ENCODE measurements at regions not wholly inside any gene's neighbourhood (a gene's known extent, or its start where the extent isn't known, plus 50 kb on each side); places are given as distances from the start of the nearest gene placed in this dataset.

- no peaks in the 10 kb centered on the region for H4K20me1 ChIP-seq (ENCODE audit: insufficient read depth, low read length)
Measured at GRCh38 chr5:5880077-5880763, 457.7 kb downstream of the ICE1 start.

GRCh38 chr5:5857396-5857795 lies 434.9 kb downstream of the ICE1 start:
- H3K27ac Mint-ChIP-seq (ENCODE audit: unreplicated experiment): no peak overlapping the region
- no peaks in the 10 kb centered on the region for H3K79me2 ChIP-seq (ENCODE audit: insufficient read depth, low read length)
- no peaks in the 10 kb centered on the region for H3K4me1 ChIP-seq (ENCODE audit: insufficient read depth, low read length)
- DNase-seq (ENCODE audit: low read depth) (no peak), FAIRE-seq (no peak)
- H3K27ac ChIP-seq (ENCODE audit: low read depth, low read length): no peak overlapping the region
- H3K27me3 Mint-ChIP-seq (ENCODE audit: low read depth, unreplicated experiment): peaks cover 7% of the 10 kb centered on the region
- no peaks in the 10 kb centered on the region for H3K36me3 Mint-ChIP-seq (ENCODE audit: low read depth, unreplicated experiment)
- no peak for TF ChIP-seq EZH2 (IDR thresholded peaks at IDR 0.05; ENCODE audit: insufficient read depth, low read length)
- TF ChIP-seq CTCF (IDR thresholded peaks at IDR 0.05; ENCODE audit: insufficient read depth, low read depth, low read length): no peak
- H3K4me3 Mint-ChIP-seq (ENCODE audit: unreplicated experiment): no peak overlapping the region
- peaks cover 3% of the 10 kb centered on the region for H3K9me3 ChIP-seq (ENCODE audit: insufficient read depth, low read depth, low read length)
- H3K4me1 Mint-ChIP-seq (ENCODE audit: low read depth, unreplicated experiment): no peaks in the 10 kb centered on the region
- H2AFZ ChIP-seq (ENCODE audit: low read depth, low read length): no peak overlapping the region
- no peak overlapping the region for H3K4me2 ChIP-seq (ENCODE audit: low read length)
- H3K27me3 ChIP-seq (ENCODE audit: insufficient read depth, low read length): no peaks in the 10 kb centered on the region
- no peaks in the 10 kb centered on the region for H4K20me1 ChIP-seq (ENCODE audit: insufficient read depth, low read length)
- no peak overlapping the region for H3K9ac ChIP-seq (ENCODE audit: low read length)
- no peaks in the 10 kb centered on the region for H3K9me3 Mint-ChIP-seq (ENCODE audit: unreplicated experiment)
- no peaks in the 10 kb centered on the region for H3K36me3 ChIP-seq (ENCODE audit: insufficient read depth, low read length)
- no peak overlapping the region for H3K4me3 ChIP-seq (ENCODE audit: insufficient read depth, low read depth, low read length)

More at GRCh38 chr5:5880077-5880763, 457.7 kb downstream of the ICE1 start:
- FAIRE-seq (no peak), DNase-seq (ENCODE audit: low read depth) (no peak)
- Histone ChIP-seq H3K79me2 (ENCODE audit: insufficient read depth, low read length) (no peaks in the 10 kb centered on the region), H3K9ac (ENCODE audit: low read length) (no peak overlapping the region), H2AFZ (ENCODE audit: low read depth, low read length) (no peak overlapping the region), H3K27me3 (ENCODE audit: insufficient read depth, low read length) (no peaks in the 10 kb centered on the region), H3K4me2 (ENCODE audit: low read length) (no peak overlapping the region), H3K36me3 (ENCODE audit: insufficient read depth, low read length) (no peaks in the 10 kb centered on the region), H3K9me3 (ENCODE audit: insufficient read depth, low read depth, low read length) (no peaks in the 10 kb centered on the region), H3K4me3 (ENCODE audit: insufficient read depth, low read depth, low read length) (no peak overlapping the region), H3K4me1 (ENCODE audit: insufficient read depth, low read length) (no peaks in the 10 kb centered on the region), H3K27ac (ENCODE audit: low read depth, low read length) (no peak overlapping the region)
- Mint-ChIP-seq H3K9me3 (ENCODE audit: unreplicated experiment) (no peaks in the 10 kb centered on the region), H3K4me3 (ENCODE audit: unreplicated experiment) (no peak overlapping the region), H3K27me3 (ENCODE audit: low read depth, unreplicated experiment) (peaks cover 24% of the 10 kb centered on the region), H3K4me1 (ENCODE audit: low read depth, unreplicated experiment) (no peaks in the 10 kb centered on the region), H3K36me3 (ENCODE audit: low read depth, unreplicated experiment) (no peaks in the 10 kb centered on the region), H3K27ac (ENCODE audit: unreplicated experiment) (no peak overlapping the region)
- TF ChIP-seq CTCF (IDR thresholded peaks at IDR 0.05; ENCODE audit: insufficient read depth, low read depth, low read length): no peak

- no peak for DNase-seq (ENCODE audit: low read depth)
- TF ChIP-seq EZH2 (IDR thresholded peaks at IDR 0.05; ENCODE audit: insufficient read depth, low read length) (no peak), CTCF (IDR thresholded peaks at IDR 0.05; ENCODE audit: insufficient read depth, low read depth, low read length) (no peak)
- peaks cover 9% of the 10 kb centered on the region for H3K27me3 Mint-ChIP-seq (ENCODE audit: low read depth, unreplicated experiment)
Measured at GRCh38 chr5:5854087-5854486, 431.6 kb downstream of the ICE1 start.

More at GRCh38 chr5:5854087-5854486, 431.6 kb downstream of the ICE1 start:
- Histone ChIP-seq H3K4me2 (ENCODE audit: low read length) (no peak overlapping the region), H3K4me1 (ENCODE audit: insufficient read depth, low read length) (no peaks in the 10 kb centered on the region), H3K27me3 (ENCODE audit: insufficient read depth, low read length) (no peaks in the 10 kb centered on the region), H3K4me3 (ENCODE audit: insufficient read depth, low read depth, low read length) (no peak overlapping the region), H3K36me3 (ENCODE audit: insufficient read depth, low read length) (no peaks in the 10 kb centered on the region), H3K79me2 (ENCODE audit: insufficient read depth, low read length) (no peaks in the 10 kb centered on the region), H3K9ac (ENCODE audit: low read length) (no peak overlapping the region), H2AFZ (ENCODE audit: low read depth, low read length) (no peak overlapping the region), H4K20me1 (ENCODE audit: insufficient read depth, low read length) (no peaks in the 10 kb centered on the region), H3K27ac (ENCODE audit: low read depth, low read length) (no peak overlapping the region), H3K9me3 (ENCODE audit: insufficient read depth, low read depth, low read length) (peaks cover 3% of the 10 kb centered on the region)
- FAIRE-seq: no peak
- Mint-ChIP-seq H3K27ac (ENCODE audit: unreplicated experiment) (no peak overlapping the region), H3K9me3 (ENCODE audit: unreplicated experiment) (no peaks in the 10 kb centered on the region), H3K4me1 (ENCODE audit: low read depth, unreplicated experiment) (peaks cover 2% of the 10 kb centered on the region), H3K36me3 (ENCODE audit: low read depth, unreplicated experiment) (no peaks in the 10 kb centered on the region), H3K4me3 (ENCODE audit: unreplicated experiment) (no peak overlapping the region)
